GM10266 (cell line): ENCODE measurements at regions not wholly inside any gene's neighbourhood (a gene's known extent, or its start where the extent isn't known, plus 50 kb on each side); places are given as distances from the start of the nearest gene placed in this dataset.

Experiments
- DNase-seq: peaks from one replicate; pipeline ENCODE4 v3.0.0; 2012; ENCODE audit errors: extremely low spot score
- TF ChIP-seq, protein P1 (sequence below): IDR thresholded peaks from 2 replicates; pipeline ENCODE4 v1.5.1; 2012; ENCODE audit warnings: mild to moderate bottlenecking, low read depth; ENCODE audit not compliant: control insufficient read depth, insufficient read depth; ENCODE audit errors: missing control alignments

DNA sequence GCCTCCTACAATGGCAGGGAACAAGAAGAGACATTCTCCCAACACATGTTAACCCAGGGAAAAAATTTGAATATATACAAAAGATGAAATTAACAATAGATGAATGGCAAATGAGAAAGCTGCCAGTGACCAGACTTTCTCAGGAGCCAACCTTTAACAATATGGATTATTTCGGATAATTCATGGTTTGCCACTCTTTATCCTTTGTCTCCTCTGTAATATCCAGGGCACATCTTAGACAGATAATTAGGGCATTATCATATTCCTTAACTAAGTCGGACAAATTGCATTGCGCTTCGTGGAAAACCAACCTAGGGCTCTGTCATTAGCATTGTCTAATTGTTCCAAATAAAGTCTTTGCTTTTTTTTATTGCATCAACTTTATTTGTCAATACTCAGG, 97.3 kb downstream of the CDCA7 start:
- TF ChIP-seq, protein P1, sequence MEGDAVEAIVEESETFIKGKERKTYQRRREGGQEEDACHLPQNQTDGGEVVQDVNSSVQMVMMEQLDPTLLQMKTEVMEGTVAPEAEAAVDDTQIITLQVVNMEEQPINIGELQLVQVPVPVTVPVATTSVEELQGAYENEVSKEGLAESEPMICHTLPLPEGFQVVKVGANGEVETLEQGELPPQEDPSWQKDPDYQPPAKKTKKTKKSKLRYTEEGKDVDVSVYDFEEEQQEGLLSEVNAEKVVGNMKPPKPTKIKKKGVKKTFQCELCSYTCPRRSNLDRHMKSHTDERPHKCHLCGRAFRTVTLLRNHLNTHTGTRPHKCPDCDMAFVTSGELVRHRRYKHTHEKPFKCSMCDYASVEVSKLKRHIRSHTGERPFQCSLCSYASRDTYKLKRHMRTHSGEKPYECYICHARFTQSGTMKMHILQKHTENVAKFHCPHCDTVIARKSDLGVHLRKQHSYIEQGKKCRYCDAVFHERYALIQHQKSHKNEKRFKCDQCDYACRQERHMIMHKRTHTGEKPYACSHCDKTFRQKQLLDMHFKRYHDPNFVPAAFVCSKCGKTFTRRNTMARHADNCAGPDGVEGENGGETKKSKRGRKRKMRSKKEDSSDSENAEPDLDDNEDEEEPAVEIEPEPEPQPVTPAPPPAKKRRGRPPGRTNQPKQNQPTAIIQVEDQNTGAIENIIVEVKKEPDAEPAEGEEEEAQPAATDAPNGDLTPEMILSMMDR = no peak
- DNase-seq = no peak

DNA sequence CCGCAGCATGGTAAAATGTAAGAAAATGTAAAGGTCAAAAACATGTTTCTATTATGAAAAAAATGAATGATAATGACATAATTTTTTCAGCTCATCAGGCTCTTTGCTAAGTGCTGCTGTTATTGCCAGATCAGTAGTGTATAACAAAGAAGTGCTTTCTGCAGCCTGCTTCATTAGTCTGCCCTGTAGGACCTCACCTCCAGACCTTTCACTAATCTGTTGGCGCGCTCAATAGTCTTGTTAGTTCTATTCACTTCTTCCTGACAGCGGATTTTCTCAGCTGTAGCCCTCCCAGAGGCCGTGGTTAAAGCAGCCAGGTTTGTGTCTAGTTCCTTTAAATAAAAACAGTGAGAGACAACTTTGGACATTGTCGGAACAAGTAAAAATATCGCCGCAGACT, 97.7 kb downstream of the CDCA7 start:
- DNase-seq = no peak
- TF ChIP-seq, protein P1 = no peak

DNA sequence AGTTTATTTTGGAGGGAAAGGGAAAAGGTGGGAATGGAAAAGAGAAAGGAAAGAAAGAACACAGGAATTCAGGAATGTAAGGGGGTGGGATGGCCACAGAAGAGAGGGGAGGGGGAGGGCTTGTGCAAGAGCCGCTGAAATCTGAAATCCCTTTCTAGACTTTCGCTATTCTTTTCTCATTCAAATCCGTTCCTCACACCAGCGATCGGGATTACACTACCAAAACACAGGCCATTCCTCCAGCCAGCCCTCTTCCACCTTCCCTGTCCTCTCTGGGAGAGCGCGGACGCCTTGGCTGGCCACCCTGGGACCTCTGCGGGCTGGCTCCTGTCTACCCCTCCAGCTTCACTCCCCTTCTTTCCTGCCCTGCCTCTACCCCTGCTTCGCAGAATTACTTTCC, 102.3 kb downstream of the CDCA7 start:
- TF ChIP-seq, protein P1 = no peak
- DNase-seq = no peak

DNA sequence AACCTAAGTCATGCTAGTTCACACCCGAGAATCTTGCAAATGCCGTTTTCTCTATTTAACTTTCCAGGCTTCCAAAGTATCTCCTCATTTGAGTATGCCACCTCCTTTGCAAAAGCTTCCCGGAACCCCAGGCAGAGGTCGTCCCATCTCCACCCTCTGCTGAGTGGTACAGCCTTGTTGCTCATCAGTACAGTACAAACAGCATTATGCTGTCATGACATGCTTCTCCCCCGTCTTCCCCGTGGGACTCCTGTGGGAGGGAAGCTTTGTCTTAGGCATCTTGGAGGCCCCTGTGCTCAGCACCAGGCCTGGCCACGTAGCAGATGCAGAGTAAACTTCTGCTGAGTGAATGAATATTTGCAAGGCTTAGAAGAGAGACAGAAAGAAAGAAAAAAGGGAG, 102.7 kb downstream of the CDCA7 start:
- TF ChIP-seq, protein P1 = no peak

DNA sequence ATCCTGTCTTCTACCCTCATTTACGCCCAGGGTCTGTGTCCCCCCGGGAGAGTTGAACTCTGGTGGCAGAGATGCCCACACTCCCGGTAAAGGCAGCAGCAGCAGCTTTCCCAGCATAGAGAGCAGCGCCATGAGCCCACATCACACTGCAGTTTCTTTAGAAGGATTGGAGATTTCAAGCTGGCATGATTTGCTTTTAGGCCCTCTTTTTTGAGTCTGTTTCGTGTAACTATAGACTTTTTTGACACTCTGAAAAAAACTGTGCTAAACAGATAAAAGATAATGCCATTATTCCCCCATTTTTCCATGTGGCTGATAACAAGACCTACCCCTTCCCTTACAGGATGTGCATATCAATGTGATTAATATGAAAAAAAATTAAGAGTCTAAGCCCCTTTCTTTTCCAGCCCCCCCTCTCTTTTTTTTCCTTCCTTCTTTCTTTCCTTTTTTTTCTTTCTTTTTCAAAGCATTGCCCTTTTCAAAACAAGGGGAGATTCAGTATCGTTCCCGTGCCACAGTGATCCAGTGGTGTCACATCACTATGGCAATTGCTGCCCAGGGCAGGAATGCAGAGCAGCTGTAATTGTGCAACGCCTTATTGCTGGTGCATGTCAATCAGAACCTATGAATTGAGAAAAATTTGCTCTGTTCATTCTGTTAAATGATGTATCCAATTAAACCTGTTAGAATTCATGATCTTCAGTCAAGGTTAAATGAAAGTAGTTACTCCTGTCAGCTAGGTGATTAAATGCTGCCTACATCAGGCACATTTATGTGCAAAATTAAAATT, 104.5 kb downstream of the CDCA7 start:
- no peak for DNase-seq

More for the DNA sequence above, 102.7 kb downstream of the CDCA7 start:
- DNase-seq = no peak

DNA sequence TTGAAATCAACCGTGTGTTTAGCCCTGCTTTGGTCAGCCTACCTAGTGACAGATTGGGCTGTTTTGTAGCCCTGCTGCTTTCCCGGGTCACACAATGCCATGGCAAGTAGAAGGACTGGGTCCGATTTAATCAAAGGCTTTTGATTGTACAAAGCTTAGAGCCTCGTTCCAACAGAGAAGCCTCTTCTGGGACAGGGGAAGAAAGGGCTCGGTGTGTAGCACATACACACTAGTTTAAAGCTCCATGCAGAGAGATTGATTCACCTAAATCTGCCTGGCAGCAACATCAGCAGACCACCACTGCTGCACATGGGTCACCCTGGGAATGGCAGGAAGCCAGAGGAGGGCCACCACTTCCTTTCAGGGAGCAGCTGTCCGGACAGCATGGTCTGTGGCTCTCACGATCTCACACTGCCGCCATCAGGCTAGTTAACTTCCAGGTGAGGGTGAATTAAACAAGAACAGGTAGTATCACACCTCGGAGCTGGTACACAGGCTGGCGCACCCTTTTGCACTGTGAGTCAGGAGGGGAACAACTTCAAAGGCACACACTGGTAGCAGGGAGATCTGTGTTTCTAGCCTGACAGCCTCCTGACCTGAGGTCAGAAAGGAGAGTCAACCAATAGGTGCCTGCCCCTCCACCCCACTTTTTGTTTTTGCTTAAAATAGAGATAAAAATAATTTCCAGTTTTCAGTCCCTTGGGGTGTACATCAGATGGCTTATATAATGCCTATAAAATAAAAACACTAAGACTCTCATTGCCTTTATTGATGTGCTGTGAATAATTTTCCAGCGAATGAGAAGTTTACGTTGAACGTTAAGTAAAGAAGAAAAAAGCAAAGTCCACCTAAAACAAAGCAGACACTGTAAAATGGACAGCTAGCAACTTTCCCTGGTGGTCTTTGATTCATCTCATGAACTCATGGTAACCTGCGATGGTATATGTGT, 108.5 kb downstream of the CDCA7 start:
- DNase-seq = no peak
- TF ChIP-seq, protein P1 = no peak

More for the DNA sequence above, 104.5 kb downstream of the CDCA7 start:
- TF ChIP-seq, protein P1 = no peak

DNA sequence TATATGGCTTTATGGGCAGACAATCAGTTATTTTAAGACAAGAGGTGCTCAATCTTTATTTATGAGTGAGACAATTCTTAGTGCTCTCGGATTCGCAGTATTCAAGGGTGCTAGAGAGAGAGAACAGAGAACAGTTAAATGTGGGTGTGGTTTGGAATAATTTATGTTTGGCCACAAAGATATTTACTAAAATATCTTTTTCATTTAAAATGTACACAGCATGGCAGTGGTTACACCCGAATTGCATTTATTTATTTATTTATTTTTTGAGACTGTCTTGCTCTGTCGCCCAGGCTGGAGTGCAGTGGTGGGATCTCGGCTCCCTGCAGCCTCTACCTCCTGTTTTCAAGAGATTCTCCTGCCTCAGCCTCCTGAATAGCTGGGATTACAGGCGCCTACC, 109.2 kb downstream of the CDCA7 start:
- no peak for DNase-seq
- TF ChIP-seq, protein P1 = no peak
